ENCODE measurements at regions not wholly inside any gene's neighbourhood (a gene's known extent, or its start where the extent isn't known, plus 50 kb on each side); places are given as distances from the start of the nearest gene placed in this dataset.

DNA sequence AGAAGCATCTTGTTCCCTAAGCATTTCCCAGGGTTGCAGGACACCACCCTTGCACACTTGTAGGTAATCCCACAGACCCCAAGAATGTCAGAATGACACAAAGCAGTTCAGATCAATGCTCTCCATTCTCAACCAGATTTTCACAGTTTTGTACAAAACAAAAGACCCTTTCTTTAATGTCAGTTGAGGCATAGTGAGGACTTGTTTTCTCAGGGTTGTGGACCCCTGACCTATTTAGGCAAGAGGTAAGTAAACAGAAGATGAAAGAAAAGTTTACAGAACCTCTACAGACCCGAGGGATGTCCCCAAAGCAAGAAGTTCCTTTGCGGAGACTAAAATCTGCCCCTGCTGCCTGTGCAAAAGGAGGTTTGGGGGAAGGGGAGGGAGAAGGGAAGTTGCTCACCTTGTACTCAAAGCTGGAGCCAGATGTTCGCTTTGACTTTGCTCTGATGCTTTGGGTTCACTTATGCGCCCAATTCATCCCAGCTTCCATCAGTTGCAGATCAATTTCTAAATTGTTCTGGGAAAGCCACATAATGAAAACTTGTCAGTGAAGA, 635.4 kb downstream of the EPHA4 start:
- H3K4me1 ChIP-seq (ENCODE audit: control insufficient read depth in 2 of 2, insufficient read depth in 2 of 2, low read length in 2 of 2) = no peaks in the 10 kb centered on the region
- no peaks in the 10 kb centered on the region for H3K36me3 ChIP-seq (ENCODE audit: control insufficient read depth in 2 of 2, insufficient read depth in 2 of 2, low read length in 1 of 2)
- DNase-seq (ENCODE audit: low read depth in 6 of 9, low spot score in 9 of 9) = no peak
- no peaks in the 10 kb centered on the region for H3K9me3 ChIP-seq (ENCODE audit: control insufficient read depth in 2 of 2, insufficient read depth in 1 of 2, low read length in 1 of 2)
- no peak overlapping the region for H3K4me3 ChIP-seq (ENCODE audit: low read length in 2 of 2)
- no peaks in the 10 kb centered on the region for H3K27me3 ChIP-seq (ENCODE audit: control insufficient read depth in 2 of 2, insufficient read depth in 1 of 2, low read length in 1 of 2)
- WGBS = 81% methylated on average over 4 of the region's 4 CpGs
- H3K27ac ChIP-seq (ENCODE audit: low read depth in 1 of 2, low read length in 1 of 2) = no peak overlapping the region

DNA sequence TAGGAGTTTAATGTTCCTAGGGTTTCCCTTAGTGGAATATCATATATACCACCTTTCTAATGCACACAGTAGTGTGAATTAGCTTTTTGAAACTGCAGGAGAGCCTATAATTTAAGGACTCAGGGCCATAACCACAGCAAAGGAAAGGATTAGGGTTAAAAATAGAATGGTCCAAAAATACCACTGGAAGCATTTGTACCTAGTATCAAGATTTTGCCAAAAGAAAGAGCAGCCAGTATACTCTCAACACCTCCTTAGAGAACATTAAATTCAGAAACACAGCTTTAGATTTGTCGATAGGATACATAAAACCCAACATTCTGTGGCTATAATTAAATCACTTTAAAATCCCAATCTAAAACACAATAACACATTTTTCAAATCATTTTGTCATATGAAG, 634.9 kb downstream of the EPHA4 start:
- H3K4me3 ChIP-seq (ENCODE audit: low read length in 2 of 2) = no peak overlapping the region

DNA sequence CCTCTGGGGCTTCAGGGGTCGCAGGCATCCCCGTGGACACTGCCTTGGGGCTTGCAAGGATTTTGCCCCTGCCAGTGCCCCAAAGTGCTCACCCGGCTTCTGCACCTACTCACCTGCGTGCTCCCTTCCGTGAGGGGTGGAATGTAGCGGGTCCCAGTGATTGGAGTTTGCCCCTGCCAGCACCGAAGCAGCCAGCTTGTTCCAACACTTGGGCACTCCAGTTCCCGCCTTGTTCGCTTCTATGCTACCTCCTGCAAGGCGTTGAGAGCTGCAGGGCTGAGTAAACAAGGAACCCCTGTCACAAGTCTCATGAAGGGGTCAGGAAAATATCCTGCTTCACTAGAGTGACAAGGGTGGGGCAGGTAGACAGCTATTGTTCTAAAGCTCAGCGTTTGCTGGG, 631.5 kb downstream of the EPHA4 start:
- no peaks in the 10 kb centered on the region for H3K4me1 ChIP-seq (ENCODE audit: control insufficient read depth in 2 of 2, insufficient read depth in 2 of 2, low read length in 2 of 2)
- WGBS = 91% methylated on average over 11 of the region's 11 CpGs
- H3K27me3 ChIP-seq (ENCODE audit: control insufficient read depth in 2 of 2, insufficient read depth in 1 of 2, low read length in 1 of 2) = no peaks in the 10 kb centered on the region
- no peak overlapping the region for H3K4me3 ChIP-seq (ENCODE audit: low read length in 2 of 2)
- DNase-seq (ENCODE audit: low read depth in 6 of 9, low spot score in 9 of 9) = no peak
- H3K36me3 ChIP-seq (ENCODE audit: control insufficient read depth in 2 of 2, insufficient read depth in 2 of 2, low read length in 1 of 2) = no peaks in the 10 kb centered on the region
- no peak overlapping the region for H3K27ac ChIP-seq (ENCODE audit: low read depth in 1 of 2, low read length in 1 of 2)
- no peaks in the 10 kb centered on the region for H3K9me3 ChIP-seq (ENCODE audit: control insufficient read depth in 2 of 2, insufficient read depth in 1 of 2, low read length in 1 of 2)

More for the DNA sequence above, 634.9 kb downstream of the EPHA4 start:
- no peak for DNase-seq (ENCODE audit: low read depth in 6 of 9, low spot score in 9 of 9)
- H3K4me1 ChIP-seq (ENCODE audit: control insufficient read depth in 2 of 2, insufficient read depth in 2 of 2, low read length in 2 of 2) = no peaks in the 10 kb centered on the region
- no peaks in the 10 kb centered on the region for H3K36me3 ChIP-seq (ENCODE audit: control insufficient read depth in 2 of 2, insufficient read depth in 2 of 2, low read length in 1 of 2)
- 92% methylated on average over 1 of the region's 1 CpG for WGBS
- no peaks in the 10 kb centered on the region for H3K9me3 ChIP-seq (ENCODE audit: control insufficient read depth in 2 of 2, insufficient read depth in 1 of 2, low read length in 1 of 2)
- H3K27me3 ChIP-seq (ENCODE audit: control insufficient read depth in 2 of 2, insufficient read depth in 1 of 2, low read length in 1 of 2) = no peaks in the 10 kb centered on the region
- no peak overlapping the region for H3K27ac ChIP-seq (ENCODE audit: low read depth in 1 of 2, low read length in 1 of 2)

DNA sequence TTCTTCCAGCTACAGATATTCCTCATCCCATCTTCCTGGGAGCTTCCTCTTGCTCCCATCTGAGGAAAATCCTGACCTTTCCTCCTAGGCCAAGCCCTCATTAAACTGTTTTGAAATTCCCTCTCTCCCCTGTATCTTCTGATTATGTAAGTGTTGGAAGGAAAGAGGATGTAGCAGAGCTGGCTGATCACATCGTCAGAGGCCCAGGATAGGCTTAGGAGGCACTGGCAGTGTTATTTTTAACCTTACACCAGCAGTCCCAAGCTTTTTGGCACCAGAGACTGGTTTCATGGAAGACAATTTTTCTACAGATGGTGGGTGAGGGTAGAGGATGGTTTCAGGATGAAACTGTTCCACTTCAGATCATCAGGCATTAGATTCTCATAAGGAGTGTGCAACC, 630.4 kb downstream of the EPHA4 start:
- WGBS = 84% methylated on average over 1 of the region's 1 CpG

DNA sequence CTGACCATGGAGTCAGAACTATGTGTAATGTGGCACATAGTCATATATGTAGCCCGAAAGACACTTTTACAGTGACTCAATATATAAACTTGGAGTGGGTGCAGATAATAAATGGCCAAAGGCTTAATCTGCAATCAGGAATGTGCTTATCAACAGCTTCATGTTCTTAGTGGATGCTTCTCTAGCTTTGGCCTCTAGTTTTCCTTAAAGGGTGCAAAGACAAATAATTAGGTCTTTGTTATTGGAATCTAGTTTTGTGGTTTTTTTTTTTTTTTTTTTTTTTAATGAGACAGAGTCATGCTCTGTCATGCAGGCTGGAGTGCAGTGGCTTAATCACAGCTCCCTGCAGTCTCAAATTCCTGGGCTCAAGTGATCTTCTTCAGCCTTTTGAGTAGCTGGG, 625.6 kb downstream of the EPHA4 start:
- WGBS = 92% methylated on average over 1 of the region's 1 CpG
- H3K36me3 ChIP-seq (ENCODE audit: control insufficient read depth in 2 of 2, insufficient read depth in 2 of 2, low read length in 1 of 2) = no peaks in the 10 kb centered on the region
- no peak overlapping the region for H3K27ac ChIP-seq (ENCODE audit: low read depth in 1 of 2, low read length in 1 of 2)
- H3K9me3 ChIP-seq (ENCODE audit: control insufficient read depth in 2 of 2, insufficient read depth in 1 of 2, low read length in 1 of 2) = no peaks in the 10 kb centered on the region
- no peak overlapping the region for H3K4me3 ChIP-seq (ENCODE audit: low read length in 2 of 2)
- no peaks in the 10 kb centered on the region for H3K4me1 ChIP-seq (ENCODE audit: control insufficient read depth in 2 of 2, insufficient read depth in 2 of 2, low read length in 2 of 2)
- DNase-seq (ENCODE audit: low read depth in 6 of 9, low spot score in 9 of 9) = no peak
- H3K27me3 ChIP-seq (ENCODE audit: control insufficient read depth in 2 of 2, insufficient read depth in 1 of 2, low read length in 1 of 2) = no peaks in the 10 kb centered on the region

More for the DNA sequence above, 630.4 kb downstream of the EPHA4 start:
- H3K9me3 ChIP-seq (ENCODE audit: control insufficient read depth in 2 of 2, insufficient read depth in 1 of 2, low read length in 1 of 2) = no peaks in the 10 kb centered on the region
- H3K27ac ChIP-seq (ENCODE audit: low read depth in 1 of 2, low read length in 1 of 2) = no peak overlapping the region
- no peaks in the 10 kb centered on the region for H3K27me3 ChIP-seq (ENCODE audit: control insufficient read depth in 2 of 2, insufficient read depth in 1 of 2, low read length in 1 of 2)
- no peak for DNase-seq (ENCODE audit: low read depth in 6 of 9, low spot score in 9 of 9)
- no peaks in the 10 kb centered on the region for H3K4me1 ChIP-seq (ENCODE audit: control insufficient read depth in 2 of 2, insufficient read depth in 2 of 2, low read length in 2 of 2)
- H3K4me3 ChIP-seq (ENCODE audit: low read length in 2 of 2) = no peak overlapping the region
- H3K36me3 ChIP-seq (ENCODE audit: control insufficient read depth in 2 of 2, insufficient read depth in 2 of 2, low read length in 1 of 2) = no peaks in the 10 kb centered on the region

DNA sequence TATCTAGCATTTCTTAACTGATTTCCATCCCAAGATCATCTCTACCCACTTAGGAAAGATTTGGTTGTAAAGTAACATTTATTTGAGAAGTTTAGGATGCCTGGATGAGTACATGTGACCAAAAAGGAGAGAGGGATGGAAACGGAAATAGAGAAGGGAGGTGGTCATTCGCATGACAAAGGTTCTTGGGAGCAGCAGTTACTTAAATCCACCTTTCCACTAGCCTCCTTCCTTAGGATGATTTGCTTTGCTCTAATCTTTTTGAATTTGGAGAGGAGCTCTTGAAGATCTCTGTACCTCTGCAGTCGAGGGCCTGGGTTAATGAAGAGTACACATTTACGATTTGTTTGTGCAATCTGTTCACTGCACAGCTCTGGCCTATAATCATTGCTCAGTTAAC, 623.5 kb downstream of the EPHA4 start:
- Histone ChIP-seq H3K4me1 (ENCODE audit: control insufficient read depth in 2 of 2, insufficient read depth in 2 of 2, low read length in 2 of 2) (no peaks in the 10 kb centered on the region), H3K9me3 (ENCODE audit: control insufficient read depth in 2 of 2, insufficient read depth in 1 of 2, low read length in 1 of 2) (no peaks in the 10 kb centered on the region), H3K27ac (ENCODE audit: low read depth in 1 of 2, low read length in 1 of 2) (no peak overlapping the region), H3K4me3 (ENCODE audit: low read length in 2 of 2) (no peak overlapping the region), H3K27me3 (ENCODE audit: control insufficient read depth in 2 of 2, insufficient read depth in 1 of 2, low read length in 1 of 2) (no peaks in the 10 kb centered on the region), H3K36me3 (ENCODE audit: control insufficient read depth in 2 of 2, insufficient read depth in 2 of 2, low read length in 1 of 2) (no peaks in the 10 kb centered on the region)
- DNase-seq (ENCODE audit: low read depth in 6 of 9, low spot score in 9 of 9) = no peak
- WGBS = 92% methylated on average over 4 of the region's 4 CpGs

DNA sequence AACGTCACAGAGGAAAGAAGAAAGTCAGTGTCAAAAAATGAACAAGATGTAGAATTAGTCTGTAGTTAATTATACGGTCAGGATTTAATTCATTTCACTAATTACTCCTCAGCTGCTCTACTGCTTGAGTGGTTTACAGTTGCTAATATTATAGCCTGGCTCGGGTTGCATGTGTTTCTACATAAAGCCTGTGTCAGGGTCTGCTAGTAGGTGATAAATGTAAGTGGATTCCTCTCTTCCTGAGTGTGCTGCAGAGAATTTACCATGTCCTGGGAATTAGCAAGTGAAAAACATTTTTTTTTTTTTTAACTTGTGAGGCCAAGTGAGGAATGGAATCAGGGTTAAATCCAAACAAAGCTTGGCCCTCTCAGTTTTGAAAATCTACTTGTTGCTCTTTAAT, 622.6 kb downstream of the EPHA4 start:
- DNase-seq (ENCODE audit: low read depth in 6 of 9, low spot score in 9 of 9) = no peak
- Histone ChIP-seq H3K4me1 (ENCODE audit: control insufficient read depth in 2 of 2, insufficient read depth in 2 of 2, low read length in 2 of 2) (no peaks in the 10 kb centered on the region), H3K36me3 (ENCODE audit: control insufficient read depth in 2 of 2, insufficient read depth in 2 of 2, low read length in 1 of 2) (no peaks in the 10 kb centered on the region), H3K9me3 (ENCODE audit: control insufficient read depth in 2 of 2, insufficient read depth in 1 of 2, low read length in 1 of 2) (no peaks in the 10 kb centered on the region), H3K27me3 (ENCODE audit: control insufficient read depth in 2 of 2, insufficient read depth in 1 of 2, low read length in 1 of 2) (no peaks in the 10 kb centered on the region), H3K4me3 (ENCODE audit: low read length in 2 of 2) (no peak overlapping the region), H3K27ac (ENCODE audit: low read depth in 1 of 2, low read length in 1 of 2) (no peak overlapping the region)
- 89% methylated on average over 3 of the region's 3 CpGs for WGBS

DNA sequence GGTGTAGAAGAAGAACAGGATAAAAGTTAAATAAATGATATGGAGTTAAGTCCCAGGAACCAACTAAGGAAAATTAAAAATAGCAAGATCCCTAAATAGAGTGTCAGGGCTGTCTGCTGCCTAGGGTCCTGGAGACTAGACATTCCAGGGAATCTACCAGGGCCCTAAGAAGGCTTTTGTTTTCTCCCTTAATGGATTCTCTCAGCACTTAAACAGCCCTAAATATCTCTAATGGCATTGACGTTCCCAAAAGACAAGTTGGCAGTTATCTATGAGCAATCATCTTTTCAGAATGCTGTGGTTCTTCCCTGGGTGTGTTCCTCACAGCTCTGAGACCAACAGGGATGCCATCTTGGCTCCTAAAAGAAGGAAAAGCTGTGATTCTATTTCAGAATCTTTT, 616.3 kb downstream of the EPHA4 start:
- H3K4me1 ChIP-seq (ENCODE audit: control insufficient read depth in 2 of 2, insufficient read depth in 2 of 2, low read length in 2 of 2) = no peaks in the 10 kb centered on the region
- no peak overlapping the region for H3K27ac ChIP-seq (ENCODE audit: low read depth in 1 of 2, low read length in 1 of 2)
- no peak overlapping the region for H3K4me3 ChIP-seq (ENCODE audit: low read length in 2 of 2)
- H3K9me3 ChIP-seq (ENCODE audit: control insufficient read depth in 2 of 2, insufficient read depth in 1 of 2, low read length in 1 of 2) = no peaks in the 10 kb centered on the region
- no peaks in the 10 kb centered on the region for H3K27me3 ChIP-seq (ENCODE audit: control insufficient read depth in 2 of 2, insufficient read depth in 1 of 2, low read length in 1 of 2)
- DNase-seq (ENCODE audit: low read depth in 6 of 9, low spot score in 9 of 9) = no peak
- 78% methylated on average over 1 of the region's 1 CpG for WGBS
- H3K36me3 ChIP-seq (ENCODE audit: control insufficient read depth in 2 of 2, insufficient read depth in 2 of 2, low read length in 1 of 2) = no peaks in the 10 kb centered on the region

DNA sequence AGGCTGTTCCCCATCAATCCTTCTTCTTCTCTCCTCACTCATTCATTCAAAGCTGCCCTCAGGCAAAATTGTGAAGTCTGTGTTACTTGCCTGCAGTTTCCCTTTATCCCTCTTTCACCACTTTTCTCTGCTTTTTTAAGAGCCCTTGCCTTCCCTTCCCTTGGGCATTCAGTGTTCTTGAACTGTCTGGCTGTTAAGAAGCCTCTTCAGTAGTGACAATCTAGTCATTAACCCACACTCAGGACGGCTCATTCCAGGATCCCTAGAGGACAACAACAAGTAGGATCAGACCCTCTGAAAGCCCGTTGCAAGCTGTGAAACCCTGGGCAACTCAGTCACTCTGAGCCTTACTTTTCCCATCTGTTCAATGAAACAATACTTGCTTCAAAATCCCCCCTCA, 615.7 kb downstream of the EPHA4 start:
- WGBS = 89% methylated on average over 2 of the region's 2 CpGs

DNA sequence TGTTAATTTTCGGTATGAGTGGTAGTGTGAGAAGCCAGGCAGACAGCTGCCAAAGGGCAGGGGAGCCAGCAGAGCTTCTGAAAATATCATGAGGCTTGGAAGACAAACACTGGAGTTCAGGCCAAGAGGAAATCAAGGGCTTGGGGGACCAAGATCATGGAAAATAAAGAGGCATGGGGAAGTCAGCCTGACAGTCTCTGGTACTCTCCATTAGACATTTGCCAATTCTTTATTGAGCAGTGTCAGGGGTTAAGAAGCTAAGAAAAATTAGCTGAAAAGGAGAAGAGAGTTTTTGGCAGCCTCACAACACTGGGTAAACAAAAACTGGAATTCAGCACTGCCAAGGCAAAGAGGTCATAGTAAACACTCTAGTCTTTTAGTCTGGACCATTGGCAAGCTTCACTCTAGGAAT, 612.7 kb downstream of the EPHA4 start:
- Histone ChIP-seq H3K36me3 (ENCODE audit: control insufficient read depth in 2 of 2, insufficient read depth in 2 of 2, low read length in 1 of 2) (no peaks in the 10 kb centered on the region), H3K27me3 (ENCODE audit: control insufficient read depth in 2 of 2, insufficient read depth in 1 of 2, low read length in 1 of 2) (no peaks in the 10 kb centered on the region), H3K4me1 (ENCODE audit: control insufficient read depth in 2 of 2, insufficient read depth in 2 of 2, low read length in 2 of 2) (no peaks in the 10 kb centered on the region), H3K27ac (ENCODE audit: low read depth in 1 of 2, low read length in 1 of 2) (no peak overlapping the region), H3K4me3 (ENCODE audit: low read length in 2 of 2) (no peak overlapping the region), H3K9me3 (ENCODE audit: control insufficient read depth in 2 of 2, insufficient read depth in 1 of 2, low read length in 1 of 2) (no peaks in the 10 kb centered on the region)
- no peak for DNase-seq (ENCODE audit: low read depth in 6 of 9, low spot score in 9 of 9)
- 90% methylated on average over 1 of the region's 1 CpG for WGBS

More for the DNA sequence above, 615.7 kb downstream of the EPHA4 start:
- H3K36me3 ChIP-seq (ENCODE audit: control insufficient read depth in 2 of 2, insufficient read depth in 2 of 2, low read length in 1 of 2) = no peaks in the 10 kb centered on the region
- no peak for DNase-seq (ENCODE audit: low read depth in 6 of 9, low spot score in 9 of 9)
- no peaks in the 10 kb centered on the region for H3K4me1 ChIP-seq (ENCODE audit: control insufficient read depth in 2 of 2, insufficient read depth in 2 of 2, low read length in 2 of 2)
- H3K27me3 ChIP-seq (ENCODE audit: control insufficient read depth in 2 of 2, insufficient read depth in 1 of 2, low read length in 1 of 2) = no peaks in the 10 kb centered on the region
- no peaks in the 10 kb centered on the region for H3K9me3 ChIP-seq (ENCODE audit: control insufficient read depth in 2 of 2, insufficient read depth in 1 of 2, low read length in 1 of 2)
- H3K27ac ChIP-seq (ENCODE audit: low read depth in 1 of 2, low read length in 1 of 2) = no peak overlapping the region
- no peak overlapping the region for H3K4me3 ChIP-seq (ENCODE audit: low read length in 2 of 2)
